Astrocyte (in vitro differentiated cells and primary cell): ENCODE measurements at regions not wholly inside any gene's neighbourhood (a gene's known extent, or its start where the extent isn't known, plus 50 kb on each side); places are given as distances from the start of the nearest gene placed in this dataset.

Source experiments
- DNase-seq: peaks from one replicate; pipeline ENCODE4 v3.0.0-alpha.2; 2010; ENCODE audit warnings: low read depth
- FAIRE-seq: peaks from 2 replicates; lab custom pipeline; 2011; peaks lifted over from hg19 to GRCh38; lab: Jason Lieb, UNC
- H2AFZ ChIP-seq: 2 replicates; pipeline ENCODE4 v1.6.0; 2012; ENCODE audit warnings: low read depth, low read length, inconsistent platforms
- H3K27ac ChIP-seq: 2 replicates; pipeline ENCODE4 v1.5.1; 2011; ENCODE audit warnings: low read depth, low read length, inconsistent platforms
- H3K27me3 ChIP-seq: 2 replicates; pipeline ENCODE4 v1.6.0; 2011; ENCODE audit warnings: low read length, inconsistent platforms; ENCODE audit not compliant: insufficient read depth
- H3K36me3 ChIP-seq: 2 replicates; pipeline ENCODE4 v1.5.1; 2011; ENCODE audit warnings: low read length, inconsistent platforms; ENCODE audit not compliant: insufficient read depth
- H3K4me1 ChIP-seq: 2 replicates; pipeline ENCODE4 v1.5.1; 2011; ENCODE audit warnings: low read length, inconsistent platforms; ENCODE audit not compliant: insufficient read depth
- H3K4me2 ChIP-seq: 2 replicates; pipeline ENCODE4 v1.6.0; 2012; ENCODE audit warnings: low read length, inconsistent platforms
- H3K4me3 ChIP-seq: 2 replicates; pipeline ENCODE4 v1.5.1; 2011; ENCODE audit warnings: low read depth, mild to moderate bottlenecking, low read length, inconsistent platforms; ENCODE audit not compliant: insufficient read depth
- H3K79me2 ChIP-seq: 2 replicates; pipeline ENCODE4 v1.6.0; 2012; ENCODE audit warnings: mild to moderate bottlenecking, low read length, inconsistent platforms; ENCODE audit not compliant: insufficient read depth
- H3K9ac ChIP-seq: 2 replicates; pipeline ENCODE4 v1.6.0; 2012; ENCODE audit warnings: mild to moderate bottlenecking, low read length, inconsistent platforms
- H3K9me3 ChIP-seq: 2 replicates; pipeline ENCODE4 v1.5.1; 2012; ENCODE audit warnings: low read depth, mild to moderate bottlenecking, low read length, inconsistent platforms; ENCODE audit not compliant: insufficient read depth
- H4K20me1 ChIP-seq: 2 replicates; pipeline ENCODE4 v1.6.0; 2012; ENCODE audit warnings: low read length, inconsistent platforms; ENCODE audit not compliant: insufficient read depth
- H3K27ac Mint-ChIP-seq: one replicate; pipeline ENCODE4 v1.8.0; 2021; ENCODE audit warnings: mild to moderate bottlenecking, mixed read lengths; ENCODE audit not compliant: unreplicated experiment
- H3K27me3 Mint-ChIP-seq: one replicate; pipeline ENCODE4 v1.8.0; 2021; ENCODE audit warnings: low read depth, mixed read lengths; ENCODE audit not compliant: unreplicated experiment
- H3K36me3 Mint-ChIP-seq: one replicate; pipeline ENCODE4 v1.8.0; 2021; ENCODE audit warnings: low read depth, mixed read lengths; ENCODE audit not compliant: unreplicated experiment
- H3K4me1 Mint-ChIP-seq: one replicate; pipeline ENCODE4 v1.8.0; 2021; ENCODE audit warnings: low read depth, mixed read lengths; ENCODE audit not compliant: unreplicated experiment
- H3K4me3 Mint-ChIP-seq: one replicate; pipeline ENCODE4 v1.8.0; 2021; ENCODE audit warnings: mild to moderate bottlenecking, moderate library complexity, mixed read lengths; ENCODE audit not compliant: unreplicated experiment
- H3K9me3 Mint-ChIP-seq: one replicate; pipeline ENCODE4 v1.8.0; 2021; ENCODE audit warnings: mild to moderate bottlenecking, mixed read lengths; ENCODE audit not compliant: unreplicated experiment
- CTCF ChIP-seq: IDR thresholded peaks from 2 replicates; pipeline ENCODE4 v1.5.1; 2011; ENCODE audit warnings: low read depth, mild to moderate bottlenecking, inconsistent platforms, low read length, moderate library complexity; ENCODE audit not compliant: insufficient read depth
- EZH2 ChIP-seq: IDR thresholded peaks from 2 replicates; pipeline ENCODE4 v1.6.1; 2012; ENCODE audit warnings: mild to moderate bottlenecking, low read length, inconsistent platforms; ENCODE audit not compliant: insufficient read depth

DNA sequence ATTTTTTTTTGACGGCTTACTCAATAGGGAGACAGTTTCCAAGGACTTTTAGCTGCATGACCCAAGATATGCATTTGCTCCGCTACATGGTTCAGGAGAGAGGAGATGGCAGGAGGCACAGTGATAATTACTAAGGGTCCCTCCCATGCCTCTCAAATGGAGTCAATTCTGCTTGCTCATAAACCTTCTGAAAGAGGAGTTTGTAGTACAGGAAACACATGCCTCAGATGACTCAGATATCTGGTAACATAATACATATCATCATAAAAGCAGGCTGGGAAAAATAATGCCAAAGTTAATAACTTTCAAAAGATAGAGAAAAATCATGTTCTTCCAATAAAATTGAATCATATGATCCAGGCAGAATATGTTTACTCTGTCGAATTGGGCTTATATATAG, 97.6 kb upstream of the DEFB112 start:
- Mint-ChIP-seq H3K4me3 (no peak overlapping the region), H3K36me3 (no peaks in the 10 kb centered on the region), H3K9me3 (no peaks in the 10 kb centered on the region), H3K27ac (no peak overlapping the region), H3K27me3 (no peaks in the 10 kb centered on the region), H3K4me1 (peaks cover 4% of the 10 kb centered on the region)
- DNase-seq = no peak
- no peaks in the 10 kb centered on the region for H3K36me3 ChIP-seq
- no peak for FAIRE-seq
- no peak overlapping the region for H3K9ac ChIP-seq
- no peaks in the 10 kb centered on the region for H3K4me1 ChIP-seq
- no peaks in the 10 kb centered on the region for H3K27me3 ChIP-seq
- H2AFZ ChIP-seq = no peak overlapping the region
- no peak overlapping the region for H3K27ac ChIP-seq
- no peak overlapping the region for H3K4me3 ChIP-seq
- no peaks in the 10 kb centered on the region for H3K79me2 ChIP-seq
- H3K9me3 ChIP-seq = no peaks in the 10 kb centered on the region
- H4K20me1 ChIP-seq = no peaks in the 10 kb centered on the region
- TF ChIP-seq EZH2 (no peak), CTCF (no peak)
- H3K4me2 ChIP-seq = no peak overlapping the region

- H4K20me1 ChIP-seq = no peaks in the 10 kb centered on the region
- no peak overlapping the region for H3K4me3 ChIP-seq
- H3K36me3 ChIP-seq = no peaks in the 10 kb centered on the region
- Mint-ChIP-seq H3K4me3 (no peak overlapping the region), H3K4me1 (no peaks in the 10 kb centered on the region), H3K9me3 (no peaks in the 10 kb centered on the region), H3K36me3 (no peaks in the 10 kb centered on the region), H3K27ac (no peak overlapping the region), H3K27me3 (no peaks in the 10 kb centered on the region)
- no peaks in the 10 kb centered on the region for H3K79me2 ChIP-seq
- H3K4me2 ChIP-seq = no peak overlapping the region
- no peaks in the 10 kb centered on the region for H3K9me3 ChIP-seq
- no peaks in the 10 kb centered on the region for H3K4me1 ChIP-seq
- H2AFZ ChIP-seq = no peak overlapping the region
- DNase-seq = no peak
- no peak for FAIRE-seq
- no peak overlapping the region for H3K9ac ChIP-seq
- no peak for TF ChIP-seq EZH2
- TF ChIP-seq CTCF = no peak
- no peak overlapping the region for H3K27ac ChIP-seq
- no peaks in the 10 kb centered on the region for H3K27me3 ChIP-seq
These were observed 130.9 kb upstream of the DEFB112 start for GRCh38 chr6:50180646-50181045.

GRCh38 chr6:50185006-50185405, 135.3 kb upstream of the DEFB112 start:
- H3K27me3 ChIP-seq = no peaks in the 10 kb centered on the region
- no peak overlapping the region for H3K9ac ChIP-seq
- Mint-ChIP-seq H3K4me1 (no peaks in the 10 kb centered on the region), H3K27ac (no peak overlapping the region), H3K4me3 (no peak overlapping the region), H3K27me3 (no peaks in the 10 kb centered on the region), H3K9me3 (no peaks in the 10 kb centered on the region), H3K36me3 (no peaks in the 10 kb centered on the region)
- no peak for FAIRE-seq
- no peaks in the 10 kb centered on the region for H3K79me2 ChIP-seq
- TF ChIP-seq CTCF (no peak), EZH2 (no peak)
- H3K27ac ChIP-seq = no peak overlapping the region
- no peak overlapping the region for H3K4me3 ChIP-seq
- no peaks in the 10 kb centered on the region for H4K20me1 ChIP-seq
- H3K36me3 ChIP-seq = no peaks in the 10 kb centered on the region
- no peaks in the 10 kb centered on the region for H3K4me1 ChIP-seq
- H3K4me2 ChIP-seq = no peak overlapping the region
- no peaks in the 10 kb centered on the region for H3K9me3 ChIP-seq
- H2AFZ ChIP-seq = no peak overlapping the region
- no peak for DNase-seq
